GM12878 (cell line): ENCODE measurements at regions not wholly inside any gene's neighbourhood (a gene's known extent, or its start where the extent isn't known, plus 50 kb on each side); places are given as distances from the start of the nearest gene placed in this dataset.

Experiments used
- CREB1 ChIP-seq: IDR thresholded peaks from 2 replicates; pipeline ENCODE4 v1.6.1; 2012; ENCODE audit warnings: low read depth, mild to moderate bottlenecking, inconsistent platforms
- KDM1A ChIP-seq: fragments of 200-600 bp; sonication (generic); IDR thresholded peaks from 2 replicates; pipeline ENCODE4 v1.6.1; 2016; ENCODE audit warnings: borderline replicate concordance
- PML ChIP-seq: IDR thresholded peaks from 2 replicates; pipeline ENCODE4 v1.6.1; 2012; ENCODE audit warnings: low read length, inconsistent platforms
- RCOR1 ChIP-seq: conservative IDR thresholded peaks from 2 replicates; pipeline ENCODE4 v1.6.1; 2012; ENCODE audit warnings: low read depth, low read length, improper control_type of control experiment
- RFX5 ChIP-seq: IDR thresholded peaks from 2 replicates; pipeline ENCODE4 v1.6.1; 2011; ENCODE audit warnings: low read depth, low read length, improper control_type of control experiment
- SMAD5 ChIP-seq: IDR thresholded peaks from 2 replicates; pipeline ENCODE4 v1.6.1; 2016; ENCODE audit warnings: antibody characterized with exemption, low read depth
- SREBF1 ChIP-seq: IDR thresholded peaks from 2 replicates; pipeline ENCODE4 v1.6.1; 2012; ENCODE audit warnings: mild to moderate bottlenecking, low read length
- ZSCAN29 ChIP-seq: fragments of 450-650 bp; IDR thresholded peaks from 2 replicates; pipeline ENCODE4 v1.6.1; 2017; ENCODE audit warnings: mild to moderate bottlenecking, moderate library complexity
- TF ChIP-seq, protein P1 (sequence below), 3 experiments: IDR thresholded peaks in 2 of 3; conservative IDR thresholded peaks in 1 of 3; 2 replicates each; pipeline ENCODE4 v1.5.1; 2011; ENCODE audit warnings: low read depth in 3 of 3, low read length in 3 of 3, mild to moderate bottlenecking in 3 of 3, control low read depth in 2 of 3, moderate library complexity in 2 of 3, inconsistent platforms in 1 of 3, mixed read lengths in 1 of 3; ENCODE audit not compliant: control insufficient read depth in 2 of 3, insufficient read depth in 1 of 3; ENCODE audit errors: extremely low read depth in 1 of 3
- TF ChIP-seq, protein P2 (sequence below): fragments of 450-650 bp; IDR thresholded peaks from 2 replicates; pipeline ENCODE4 v1.6.1; 2016; ENCODE audit warnings: mild to moderate bottlenecking, moderate library complexity, borderline replicate concordance
- TF ChIP-seq, protein P3 (sequence below): fragments of 450-650 bp; IDR thresholded peaks from 2 replicates; pipeline ENCODE4 v1.6.1; 2017; ENCODE audit warnings: antibody characterized with exemption, mild to moderate bottlenecking, moderate library complexity

DNA sequence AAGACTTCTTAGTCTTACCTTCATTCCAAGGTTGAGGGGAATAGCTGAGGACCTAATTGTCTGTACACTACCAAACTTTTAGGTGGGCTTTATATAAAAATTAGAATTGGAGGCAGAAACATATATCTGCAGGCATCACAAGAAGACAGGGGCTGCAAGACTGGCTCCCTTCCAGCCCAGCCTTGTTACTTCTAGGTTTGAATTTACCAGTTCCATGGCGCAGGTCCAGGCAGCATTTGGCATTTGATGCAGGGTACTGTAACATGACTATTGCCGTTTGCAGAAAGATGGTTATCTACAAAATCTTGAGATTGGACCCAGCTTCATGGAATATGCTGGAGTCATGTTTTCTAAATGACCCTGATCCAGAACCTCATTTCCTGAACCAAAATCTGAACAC, 105.4 kb upstream of the RHOBTB1 start:
- TF ChIP-seq CREB1 = no peak
- no peak for TF ChIP-seq SREBF1
- TF ChIP-seq, protein P1, sequence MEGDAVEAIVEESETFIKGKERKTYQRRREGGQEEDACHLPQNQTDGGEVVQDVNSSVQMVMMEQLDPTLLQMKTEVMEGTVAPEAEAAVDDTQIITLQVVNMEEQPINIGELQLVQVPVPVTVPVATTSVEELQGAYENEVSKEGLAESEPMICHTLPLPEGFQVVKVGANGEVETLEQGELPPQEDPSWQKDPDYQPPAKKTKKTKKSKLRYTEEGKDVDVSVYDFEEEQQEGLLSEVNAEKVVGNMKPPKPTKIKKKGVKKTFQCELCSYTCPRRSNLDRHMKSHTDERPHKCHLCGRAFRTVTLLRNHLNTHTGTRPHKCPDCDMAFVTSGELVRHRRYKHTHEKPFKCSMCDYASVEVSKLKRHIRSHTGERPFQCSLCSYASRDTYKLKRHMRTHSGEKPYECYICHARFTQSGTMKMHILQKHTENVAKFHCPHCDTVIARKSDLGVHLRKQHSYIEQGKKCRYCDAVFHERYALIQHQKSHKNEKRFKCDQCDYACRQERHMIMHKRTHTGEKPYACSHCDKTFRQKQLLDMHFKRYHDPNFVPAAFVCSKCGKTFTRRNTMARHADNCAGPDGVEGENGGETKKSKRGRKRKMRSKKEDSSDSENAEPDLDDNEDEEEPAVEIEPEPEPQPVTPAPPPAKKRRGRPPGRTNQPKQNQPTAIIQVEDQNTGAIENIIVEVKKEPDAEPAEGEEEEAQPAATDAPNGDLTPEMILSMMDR (IDR thresholded peaks at IDR 0.05 in 2 of 3, conservative IDR thresholded peaks at IDR 0.05 in 1 of 3; ENCODE audit: control insufficient read depth in 2 of 3, extremely low read depth in 1 of 3, insufficient read depth in 1 of 3, low read depth in 3 of 3, low read length in 3 of 3) = no peak
- TF ChIP-seq ZSCAN29 = no peak
- TF ChIP-seq RFX5 = no peak
- TF ChIP-seq RCOR1 = no peak
- TF ChIP-seq, protein P2, sequence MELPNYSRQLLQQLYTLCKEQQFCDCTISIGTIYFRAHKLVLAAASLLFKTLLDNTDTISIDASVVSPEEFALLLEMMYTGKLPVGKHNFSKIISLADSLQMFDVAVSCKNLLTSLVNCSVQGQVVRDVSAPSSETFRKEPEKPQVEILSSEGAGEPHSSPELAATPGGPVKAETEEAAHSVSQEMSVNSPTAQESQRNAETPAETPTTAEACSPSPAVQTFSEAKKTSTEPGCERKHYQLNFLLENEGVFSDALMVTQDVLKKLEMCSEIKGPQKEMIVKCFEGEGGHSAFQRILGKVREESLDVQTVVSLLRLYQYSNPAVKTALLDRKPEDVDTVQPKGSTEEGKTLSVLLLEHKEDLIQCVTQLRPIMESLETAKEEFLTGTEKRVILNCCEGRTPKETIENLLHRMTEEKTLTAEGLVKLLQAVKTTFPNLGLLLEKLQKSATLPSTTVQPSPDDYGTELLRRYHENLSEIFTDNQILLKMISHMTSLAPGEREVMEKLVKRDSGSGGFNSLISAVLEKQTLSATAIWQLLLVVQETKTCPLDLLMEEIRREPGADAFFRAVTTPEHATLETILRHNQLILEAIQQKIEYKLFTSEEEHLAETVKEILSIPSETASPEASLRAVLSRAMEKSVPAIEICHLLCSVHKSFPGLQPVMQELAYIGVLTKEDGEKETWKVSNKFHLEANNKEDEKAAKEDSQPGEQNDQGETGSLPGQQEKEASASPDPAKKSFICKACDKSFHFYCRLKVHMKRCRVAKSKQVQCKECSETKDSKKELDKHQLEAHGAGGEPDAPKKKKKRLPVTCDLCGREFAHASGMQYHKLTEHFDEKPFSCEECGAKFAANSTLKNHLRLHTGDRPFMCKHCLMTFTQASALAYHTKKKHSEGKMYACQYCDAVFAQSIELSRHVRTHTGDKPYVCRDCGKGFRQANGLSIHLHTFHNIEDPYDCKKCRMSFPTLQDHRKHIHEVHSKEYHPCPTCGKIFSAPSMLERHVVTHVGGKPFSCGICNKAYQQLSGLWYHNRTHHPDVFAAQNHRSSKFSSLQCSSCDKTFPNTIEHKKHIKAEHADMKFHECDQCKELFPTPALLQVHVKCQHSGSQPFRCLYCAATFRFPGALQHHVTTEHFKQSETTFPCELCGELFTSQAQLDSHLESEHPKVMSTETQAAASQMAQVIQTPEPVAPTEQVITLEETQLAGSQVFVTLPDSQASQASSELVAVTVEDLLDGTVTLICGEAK = no peak
- no peak for TF ChIP-seq SMAD5
- TF ChIP-seq, protein P3, sequence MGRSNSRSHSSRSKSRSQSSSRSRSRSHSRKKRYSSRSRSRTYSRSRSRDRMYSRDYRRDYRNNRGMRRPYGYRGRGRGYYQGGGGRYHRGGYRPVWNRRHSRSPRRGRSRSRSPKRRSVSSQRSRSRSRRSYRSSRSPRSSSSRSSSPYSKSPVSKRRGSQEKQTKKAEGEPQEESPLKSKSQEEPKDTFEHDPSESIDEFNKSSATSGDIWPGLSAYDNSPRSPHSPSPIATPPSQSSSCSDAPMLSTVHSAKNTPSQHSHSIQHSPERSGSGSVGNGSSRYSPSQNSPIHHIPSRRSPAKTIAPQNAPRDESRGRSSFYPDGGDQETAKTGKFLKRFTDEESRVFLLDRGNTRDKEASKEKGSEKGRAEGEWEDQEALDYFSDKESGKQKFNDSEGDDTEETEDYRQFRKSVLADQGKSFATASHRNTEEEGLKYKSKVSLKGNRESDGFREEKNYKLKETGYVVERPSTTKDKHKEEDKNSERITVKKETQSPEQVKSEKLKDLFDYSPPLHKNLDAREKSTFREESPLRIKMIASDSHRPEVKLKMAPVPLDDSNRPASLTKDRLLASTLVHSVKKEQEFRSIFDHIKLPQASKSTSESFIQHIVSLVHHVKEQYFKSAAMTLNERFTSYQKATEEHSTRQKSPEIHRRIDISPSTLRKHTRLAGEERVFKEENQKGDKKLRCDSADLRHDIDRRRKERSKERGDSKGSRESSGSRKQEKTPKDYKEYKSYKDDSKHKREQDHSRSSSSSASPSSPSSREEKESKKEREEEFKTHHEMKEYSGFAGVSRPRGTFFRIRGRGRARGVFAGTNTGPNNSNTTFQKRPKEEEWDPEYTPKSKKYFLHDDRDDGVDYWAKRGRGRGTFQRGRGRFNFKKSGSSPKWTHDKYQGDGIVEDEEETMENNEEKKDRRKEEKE = no peak
- TF ChIP-seq PML = no peak
- no peak for TF ChIP-seq KDM1A
